Stimulated activated CD4-positive, alpha-beta T cell treated with anti-CD3 and anti-CD28 coated beads, Interleukin-15, amount 100 ng/mL, for 1 hour (primary cell): ENCODE measurements at regions not wholly inside any gene's neighbourhood (a gene's known extent, or its start where the extent isn't known, plus 50 kb on each side); places are given as distances from the start of the nearest gene placed in this dataset.

Source experiments
- DNase-seq, 2 donors: peaks; one replicate each; pipeline ENCODE4 v3.0.0-alpha.2; 2020; ENCODE audit warnings: low read depth in 1 of 2, low spot score in 1 of 2

- DNase-seq = no peak
Observed at GRCh38 chr21:28375708-28376385, 616.8 kb downstream of the LTN1 start.

GRCh38 chr21:28374881-28375280 lies 617.8 kb downstream of the LTN1 start:
- no peak for DNase-seq

- no peak for DNase-seq
Observed at GRCh38 chr21:28371713-28372112, 621.0 kb downstream of the LTN1 start.

- DNase-seq = no peak
Observed at GRCh38 chr21:28359300-28359699, 633.4 kb downstream of the LTN1 start.

- DNase-seq = no peak
Observed at GRCh38 chr21:28358702-28359101, 634.0 kb downstream of the LTN1 start.

GRCh38 chr21:28358170-28358569 lies 634.5 kb downstream of the LTN1 start:
- no peak for DNase-seq

GRCh38 chr21:28357743-28358142 lies 634.9 kb downstream of the LTN1 start:
- DNase-seq = no peak

GRCh38 chr21:28356422-28356821 lies 636.3 kb downstream of the LTN1 start:
- DNase-seq = no peak

- no peak for DNase-seq
Observed at GRCh38 chr21:28345934-28346333, 646.7 kb downstream of the LTN1 start.

- no peak for DNase-seq
Observed at GRCh38 chr21:28344985-28345384, 647.7 kb downstream of the LTN1 start.

GRCh38 chr21:28342212-28342810 lies 650.4 kb downstream of the LTN1 start:
- DNase-seq = no peak

GRCh38 chr21:28339403-28339802 lies 653.3 kb downstream of the LTN1 start:
- no peak for DNase-seq

- no peak for DNase-seq
Observed at GRCh38 chr21:28338701-28339305, 653.9 kb downstream of the LTN1 start.

- DNase-seq = no peak
Observed at GRCh38 chr21:28337315-28337714, 655.4 kb downstream of the LTN1 start.

- no peak for DNase-seq
Observed at GRCh38 chr21:28336314-28336713, 656.4 kb downstream of the LTN1 start.

GRCh38 chr21:28334407-28334806 lies 658.3 kb downstream of the LTN1 start:
- no peak for DNase-seq

- DNase-seq = no peak
Observed at GRCh38 chr21:28333578-28334075, 659.0 kb downstream of the LTN1 start.

GRCh38 chr21:28332796-28333195 lies 659.9 kb downstream of the LTN1 start:
- no peak for DNase-seq

GRCh38 chr21:28325618-28326017 lies 667.1 kb downstream of the LTN1 start:
- no peak for DNase-seq

- no peak for DNase-seq
Observed at GRCh38 chr21:28324690-28325089, 668.0 kb downstream of the LTN1 start.

- no peak for DNase-seq
Observed at GRCh38 chr21:28317177-28317950, 675.3 kb downstream of the LTN1 start.
